ENCODE measurements at regions not wholly inside any gene's neighbourhood (a gene's known extent, or its start where the extent isn't known, plus 50 kb on each side); places are given as distances from the start of the nearest gene placed in this dataset.

GRCh38 chr11:95563859-95564258 lies 225.7 kb downstream of the FAM76B start:
- peak overlapping the region; percentile 76 for H2AFZ ChIP-seq (ENCODE audit: low read length)
- no peak overlapping the region for H2BK12ac ChIP-seq (ENCODE audit: low read depth, low read length)
- H3K36me3 ChIP-seq (ENCODE audit: control insufficient read depth in 2 of 4, insufficient read depth in 4 of 4, low read length in 3 of 4) = no peaks in the 10 kb centered on the region; a peak in 1 of 8 replicates
- no peak overlapping the region for H3K14ac ChIP-seq (ENCODE audit: insufficient read length)
- no peak overlapping the region for H2AK5ac ChIP-seq (ENCODE audit: low read depth, low read length)
- H3K9me3 ChIP-seq (ENCODE audit: insufficient read depth in 2 of 2, low read depth in 1 of 2, low read length in 1 of 2) = no peaks in the 10 kb centered on the region
- no peak overlapping the region for H3K23ac ChIP-seq (ENCODE audit: insufficient read length)
- H4K91ac ChIP-seq (replicated peaks; ENCODE audit: insufficient read length, low read length) = no peak overlapping the region
- ChIA-PET POLR2A (ENCODE audit: partially characterized antibody) (no interaction called here), CTCF (ENCODE audit: partially characterized antibody) (interaction anchor here (0.6 to 2.0 kb wide), 11 partner anchors 10 to 406 kb away, joined by 3 to 14 read pairs (median 3); no protein-coding TSS in a partner anchor)
- no peaks in the 10 kb centered on the region for H4K20me1 ChIP-seq (replicated peaks in 1 of 2; ENCODE audit: control insufficient read depth in 1 of 2, insufficient read depth in 2 of 2, low read length in 2 of 2)
- FAIRE-seq (no peak), DNase-seq (ENCODE audit: low read depth in 1 of 2, low spot score in 2 of 2) (no peak)
- H3K79me2 ChIP-seq (ENCODE audit: control insufficient read depth in 1 of 2, insufficient read depth in 2 of 2, low read length in 2 of 2) = no peaks in the 10 kb centered on the region
- no peak overlapping the region for H3K18ac ChIP-seq (ENCODE audit: extremely low read depth, low read length)
- H3K79me1 ChIP-seq (ENCODE audit: low read depth, low read length) = no peaks in the 10 kb centered on the region
- no peak overlapping the region for H3K4me2 ChIP-seq (ENCODE audit: insufficient read depth in 1 of 2, low read depth in 2 of 2, low read length in 2 of 2)
- H3K56ac ChIP-seq (replicated peaks; ENCODE audit: insufficient read length, low read depth, low read length) = no peak overlapping the region
- H2BK5ac ChIP-seq (ENCODE audit: low read depth, low read length) = no peak overlapping the region
- H4K5ac ChIP-seq (ENCODE audit: insufficient read length, low read depth, low read length) = no peak overlapping the region
- H3K27me3 ChIP-seq (replicated peaks in 1 of 4; ENCODE audit: control insufficient read depth in 3 of 4, extremely low read depth in 1 of 4, insufficient read depth in 3 of 4, low read length in 3 of 4) = no peaks in the 10 kb centered on the region
- no peak overlapping the region for H2BK120ac ChIP-seq (replicated peaks; ENCODE audit: low read depth, low read length)
- H3K4me3 ChIP-seq (ENCODE audit: extremely low read depth in 1 of 4, insufficient read depth in 2 of 4, low read depth in 3 of 4, low read length in 4 of 4) = no peak overlapping the region
- H2BK20ac ChIP-seq (ENCODE audit: low read length) = no peak overlapping the region
- WGBS, 2 experiments (ENCODE audit: extremely low coverage in 1 of 2, insufficient coverage in 1 of 2, insufficient read length in 1 of 2, insufficient replicate concordance in 2 of 2, low coverage in 1 of 2, low lambda C conversion rate in 2 of 2, missing lambda C conversion rate in 1 of 2) = 45% methylated on average over 2 of the region's 2 CpGs; no CpG with 5 or more reads in 1 of the 2 experiments
- no peak overlapping the region for H4K8ac ChIP-seq (ENCODE audit: extremely low read depth, insufficient read depth, low read length)
- H3K23me2 ChIP-seq (ENCODE audit: low read depth, low read length) = no peaks in the 10 kb centered on the region
- H3K9ac ChIP-seq (replicated peaks in 1 of 4; ENCODE audit: extremely low read depth in 1 of 4, low read depth in 3 of 4, low read length in 3 of 4) = no peak overlapping the region
- no peak overlapping the region for H3K27ac ChIP-seq (ENCODE audit: low read depth, low read length)
- H2BK15ac ChIP-seq (ENCODE audit: low read length) = no peak overlapping the region
- no peak overlapping the region for H3K4ac ChIP-seq (replicated peaks; ENCODE audit: insufficient read length, low read depth, low read length)
- H3K4me1 ChIP-seq (replicated peaks in 1 of 4; ENCODE audit: control insufficient read depth in 3 of 4, insufficient read depth in 4 of 4, low read length in 3 of 4) = no peaks in the 10 kb centered on the region; a peak in 1 of 7 replicates
- no peak for TF ChIP-seq NRF1 (IDR thresholded peaks at IDR 0.05; ENCODE audit: low read depth, low read length)
- TF ChIP-seq MAFK (IDR thresholded peaks at IDR 0.05; ENCODE audit: low read depth, low read length) = no peak
- no peak for TF ChIP-seq SRF (IDR thresholded peaks at IDR 0.05; ENCODE audit: low read depth, low read length)
- TF ChIP-seq RBBP5 (IDR thresholded peaks at IDR 0.05; ENCODE audit: borderline replicate concordance, low read depth, low read length) = no peak
- no peak for TF ChIP-seq CHD2 (IDR thresholded peaks at IDR 0.05; ENCODE audit: low read length)
- no peak for TF ChIP-seq FOSL1 (IDR thresholded peaks at IDR 0.05; ENCODE audit: insufficient read depth, low read depth, low read length)
- TF ChIP-seq BCL11A (IDR thresholded peaks at IDR 0.05; ENCODE audit: low read depth in 2 of 2, low read length in 2 of 2) = no peak
- TF ChIP-seq ATF2 (IDR thresholded peaks at IDR 0.05; ENCODE audit: low read length) = no peak
- TF ChIP-seq KDM4A (IDR thresholded peaks at IDR 0.05; ENCODE audit: low read depth, low read length, severe bottlenecking) = no peak
- no peak for TF ChIP-seq TAF1 (IDR thresholded peaks at IDR 0.05; ENCODE audit: low read depth, low read length)
- TF ChIP-seq, protein P1, sequence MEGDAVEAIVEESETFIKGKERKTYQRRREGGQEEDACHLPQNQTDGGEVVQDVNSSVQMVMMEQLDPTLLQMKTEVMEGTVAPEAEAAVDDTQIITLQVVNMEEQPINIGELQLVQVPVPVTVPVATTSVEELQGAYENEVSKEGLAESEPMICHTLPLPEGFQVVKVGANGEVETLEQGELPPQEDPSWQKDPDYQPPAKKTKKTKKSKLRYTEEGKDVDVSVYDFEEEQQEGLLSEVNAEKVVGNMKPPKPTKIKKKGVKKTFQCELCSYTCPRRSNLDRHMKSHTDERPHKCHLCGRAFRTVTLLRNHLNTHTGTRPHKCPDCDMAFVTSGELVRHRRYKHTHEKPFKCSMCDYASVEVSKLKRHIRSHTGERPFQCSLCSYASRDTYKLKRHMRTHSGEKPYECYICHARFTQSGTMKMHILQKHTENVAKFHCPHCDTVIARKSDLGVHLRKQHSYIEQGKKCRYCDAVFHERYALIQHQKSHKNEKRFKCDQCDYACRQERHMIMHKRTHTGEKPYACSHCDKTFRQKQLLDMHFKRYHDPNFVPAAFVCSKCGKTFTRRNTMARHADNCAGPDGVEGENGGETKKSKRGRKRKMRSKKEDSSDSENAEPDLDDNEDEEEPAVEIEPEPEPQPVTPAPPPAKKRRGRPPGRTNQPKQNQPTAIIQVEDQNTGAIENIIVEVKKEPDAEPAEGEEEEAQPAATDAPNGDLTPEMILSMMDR (IDR thresholded peaks at IDR 0.05; ENCODE audit: control extremely low read depth in 1 of 3, insufficient read depth in 1 of 3, low read depth in 1 of 3, low read length in 3 of 3) = no peak
